AG09309 (cell line): ENCODE measurements at regions not wholly inside any gene's neighbourhood (a gene's known extent, or its start where the extent isn't known, plus 50 kb on each side); places are given as distances from the start of the nearest gene placed in this dataset.

ENCODE experiments used
- DNase-seq: peaks from one replicate; pipeline ENCODE4 v3.0.0-alpha.2; 2010; ENCODE audit warnings: low read depth
- H3K4me3 ChIP-seq: 2 replicates; pipeline ENCODE4 v1.5.1; 2011; ENCODE audit warnings: mild to moderate bottlenecking, low read depth, low read length, moderate library complexity; ENCODE audit not compliant: control insufficient read depth
- CTCF ChIP-seq: IDR thresholded peaks from 2 replicates; pipeline ENCODE4 v1.5.1; 2011; ENCODE audit warnings: mild to moderate bottlenecking, low read depth, low read length, inconsistent platforms; ENCODE audit not compliant: insufficient read depth, control insufficient read depth; ENCODE audit errors: missing control alignments

- no peak for DNase-seq
These were observed 1371.5 kb downstream of the EPHA7 start for GRCh38 chr6:92047860-92048259.

GRCh38 chr6:92047152-92047850 lies 1372.1 kb downstream of the EPHA7 start:
- no peak overlapping the region for H3K4me3 ChIP-seq
- DNase-seq = no peak
- no peak for TF ChIP-seq CTCF

More at GRCh38 chr6:92047860-92048259, 1371.5 kb downstream of the EPHA7 start:
- no peak for TF ChIP-seq CTCF
- H3K4me3 ChIP-seq = no peak overlapping the region

GRCh38 chr6:92044312-92044711 lies 1375.0 kb downstream of the EPHA7 start:
- no peak for TF ChIP-seq CTCF
- no peak overlapping the region for H3K4me3 ChIP-seq
- no peak for DNase-seq

- H3K4me3 ChIP-seq = no peak overlapping the region
- no peak for TF ChIP-seq CTCF
- no peak for DNase-seq
These were observed 1375.6 kb downstream of the EPHA7 start for GRCh38 chr6:92043777-92044176.

- no peak overlapping the region for H3K4me3 ChIP-seq
- no peak for DNase-seq
These were observed 1392.5 kb downstream of the EPHA7 start for GRCh38 chr6:92026878-92027277.

GRCh38 chr6:92024881-92025280 lies 1394.5 kb downstream of the EPHA7 start:
- no peak for TF ChIP-seq CTCF
- H3K4me3 ChIP-seq = no peak overlapping the region
- DNase-seq = no peak

More at GRCh38 chr6:92026878-92027277, 1392.5 kb downstream of the EPHA7 start:
- TF ChIP-seq CTCF = no peak
